ENCODE measurements at regions not wholly inside any gene's neighbourhood (a gene's known extent, or its start where the extent isn't known, plus 50 kb on each side); places are given as distances from the start of the nearest gene placed in this dataset.
"Not testable (repeated sequence)": the region's sequence is repeated elsewhere in the genome, so short reads cannot be mapped to it uniquely, and the experiment has no call there.

- no peak for DNase-seq
Observed at GRCh38 chr22:48630433-48630754, 1197.3 kb downstream of the BRD1 start.

GRCh38 chr22:48629631-48630432 is 1197.8 kb downstream of the BRD1 start:
- peak in 48 of 56 donors; percentile 11 to 90 (median 65) for DNase-seq

GRCh38 chr22:48628891-48629543 is 1198.7 kb downstream of the BRD1 start:
- peak in 2 of 56 donors; percentile 45 to 50 for DNase-seq

- DNase-seq: peak in 1 of 56 donors; percentile 40
Observed at GRCh38 chr22:48627966-48628365, 1199.7 kb downstream of the BRD1 start.

GRCh38 chr22:48627203-48627602 is 1200.5 kb downstream of the BRD1 start:
- DNase-seq: peak in 39 of 56 donors; percentile 15 to 83 (median 38)

GRCh38 chr22:48624401-48624800 is 1203.3 kb downstream of the BRD1 start:
- DNase-seq: no peak

- DNase-seq: no peak
Observed at GRCh38 chr22:48622891-48623545, 1204.7 kb downstream of the BRD1 start.

- DNase-seq: peak in 1 of 56 donors; percentile 19
Observed at GRCh38 chr22:48621085-48621484, 1206.6 kb downstream of the BRD1 start.

GRCh38 chr22:48620460-48620859 is 1207.2 kb downstream of the BRD1 start:
- not testable (repeated sequence) for DNase-seq

- no peak for DNase-seq
Observed at GRCh38 chr22:48619721-48620120, 1208.0 kb downstream of the BRD1 start.

GRCh38 chr22:48618326-48618725 is 1209.3 kb downstream of the BRD1 start:
- no peak for DNase-seq

- DNase-seq: no peak
Observed at GRCh38 chr22:48616656-48617055, 1211.0 kb downstream of the BRD1 start.

- DNase-seq: no peak
Observed at GRCh38 chr22:48615171-48616008, 1212.3 kb downstream of the BRD1 start.

GRCh38 chr22:48613566-48614200 is 1214.0 kb downstream of the BRD1 start:
- DNase-seq: no peak

GRCh38 chr22:48612077-48612995 is 1215.3 kb downstream of the BRD1 start:
- peak in 1 of 56 donors; percentile 15 for DNase-seq

- no peak for DNase-seq
Observed at GRCh38 chr22:48609279-48609865, 1218.3 kb downstream of the BRD1 start.

- DNase-seq: no peak
Observed at GRCh38 chr22:48607901-48608662, 1219.6 kb downstream of the BRD1 start.

- DNase-seq: peak in 1 of 56 donors; percentile 25
Observed at GRCh38 chr22:48606684-48607307, 1220.9 kb downstream of the BRD1 start.
